ENCODE measurements at regions not wholly inside any gene's neighbourhood (a gene's known extent, or its start where the extent isn't known, plus 50 kb on each side); places are given as distances from the start of the nearest gene placed in this dataset.

DNA sequence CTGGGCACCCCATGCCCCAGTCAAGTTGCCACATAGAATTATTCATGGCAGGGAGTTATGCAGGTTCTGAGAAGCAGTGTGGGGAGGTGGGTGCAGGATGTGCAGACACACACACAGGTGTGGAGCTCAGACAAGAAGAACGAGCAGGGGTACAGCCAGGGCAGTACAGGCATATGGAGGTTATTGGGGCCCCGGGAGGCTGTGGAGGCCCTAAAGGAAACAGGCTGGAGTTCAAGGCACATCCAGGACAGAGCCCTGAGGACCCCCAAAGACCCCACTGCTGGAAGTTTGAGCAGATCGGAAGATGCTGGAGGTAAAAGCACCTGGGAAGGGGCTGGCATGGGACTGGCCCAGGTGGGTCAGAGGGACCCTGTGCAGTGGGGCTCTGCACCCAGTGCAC is 171.3 kb downstream of the PSMG1 start:
- no peaks in the 10 kb centered on the region for H3K27me3 ChIP-seq
- no peak for DNase-seq
- TF ChIP-seq, protein P1, sequence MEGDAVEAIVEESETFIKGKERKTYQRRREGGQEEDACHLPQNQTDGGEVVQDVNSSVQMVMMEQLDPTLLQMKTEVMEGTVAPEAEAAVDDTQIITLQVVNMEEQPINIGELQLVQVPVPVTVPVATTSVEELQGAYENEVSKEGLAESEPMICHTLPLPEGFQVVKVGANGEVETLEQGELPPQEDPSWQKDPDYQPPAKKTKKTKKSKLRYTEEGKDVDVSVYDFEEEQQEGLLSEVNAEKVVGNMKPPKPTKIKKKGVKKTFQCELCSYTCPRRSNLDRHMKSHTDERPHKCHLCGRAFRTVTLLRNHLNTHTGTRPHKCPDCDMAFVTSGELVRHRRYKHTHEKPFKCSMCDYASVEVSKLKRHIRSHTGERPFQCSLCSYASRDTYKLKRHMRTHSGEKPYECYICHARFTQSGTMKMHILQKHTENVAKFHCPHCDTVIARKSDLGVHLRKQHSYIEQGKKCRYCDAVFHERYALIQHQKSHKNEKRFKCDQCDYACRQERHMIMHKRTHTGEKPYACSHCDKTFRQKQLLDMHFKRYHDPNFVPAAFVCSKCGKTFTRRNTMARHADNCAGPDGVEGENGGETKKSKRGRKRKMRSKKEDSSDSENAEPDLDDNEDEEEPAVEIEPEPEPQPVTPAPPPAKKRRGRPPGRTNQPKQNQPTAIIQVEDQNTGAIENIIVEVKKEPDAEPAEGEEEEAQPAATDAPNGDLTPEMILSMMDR (IDR thresholded peaks at IDR 0.05; ENCODE audit: low read depth, low read length) = no peak
- H3K36me3 ChIP-seq = no peaks in the 10 kb centered on the region
- no peak overlapping the region for H3K4me3 ChIP-seq (ENCODE audit: low read depth, low read length)
- no peaks in the 10 kb centered on the region for H3K9me3 ChIP-seq
- no peaks in the 10 kb centered on the region for H3K4me1 ChIP-seq

DNA sequence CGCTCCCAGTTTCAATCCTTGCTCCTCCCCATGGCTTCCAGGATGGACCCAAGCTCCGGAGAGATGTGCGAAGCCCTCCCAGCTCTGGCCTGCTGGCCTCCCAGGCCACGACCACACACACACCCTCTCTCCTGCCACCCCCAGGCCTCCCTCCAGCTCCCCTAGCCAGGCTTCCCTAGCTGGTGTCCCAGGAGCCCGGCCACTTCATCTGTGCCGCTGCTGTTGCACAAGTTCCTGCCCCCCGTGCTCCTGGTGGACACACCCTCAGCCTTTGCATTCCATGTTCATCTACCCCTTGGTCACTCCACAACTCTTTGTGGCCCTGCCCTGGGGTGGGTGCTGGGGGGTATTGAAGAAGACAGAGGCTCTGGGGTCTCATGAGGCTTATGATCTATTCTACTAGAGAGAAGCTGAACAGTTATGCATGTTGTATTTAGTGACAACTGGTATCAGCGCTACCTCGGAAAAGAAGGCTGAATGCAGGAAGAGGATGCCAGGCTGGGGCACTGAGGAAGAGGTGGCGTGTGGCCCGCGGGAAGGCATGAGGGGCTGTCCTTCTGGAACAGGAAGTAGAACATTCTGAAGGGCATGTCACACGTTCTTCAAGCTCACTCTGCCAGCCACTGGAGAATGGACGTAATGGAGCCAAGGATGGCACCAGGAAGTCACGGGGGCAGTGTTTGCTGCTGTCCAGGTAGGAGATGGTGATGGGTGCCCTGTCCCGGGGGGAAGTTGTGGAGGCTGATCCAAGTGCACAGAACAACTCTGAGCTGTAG is 172.4 kb downstream of the PSMG1 start:
- Histone ChIP-seq H3K9me3 (no peaks in the 10 kb centered on the region), H3K27me3 (no peaks in the 10 kb centered on the region), H3K36me3 (no peaks in the 10 kb centered on the region), H3K4me3 (ENCODE audit: low read depth, low read length) (no peak overlapping the region), H3K4me1 (no peaks in the 10 kb centered on the region)
- TF ChIP-seq, protein P1 (IDR thresholded peaks at IDR 0.05; ENCODE audit: low read depth, low read length) = no peak
- no peak for DNase-seq

DNA sequence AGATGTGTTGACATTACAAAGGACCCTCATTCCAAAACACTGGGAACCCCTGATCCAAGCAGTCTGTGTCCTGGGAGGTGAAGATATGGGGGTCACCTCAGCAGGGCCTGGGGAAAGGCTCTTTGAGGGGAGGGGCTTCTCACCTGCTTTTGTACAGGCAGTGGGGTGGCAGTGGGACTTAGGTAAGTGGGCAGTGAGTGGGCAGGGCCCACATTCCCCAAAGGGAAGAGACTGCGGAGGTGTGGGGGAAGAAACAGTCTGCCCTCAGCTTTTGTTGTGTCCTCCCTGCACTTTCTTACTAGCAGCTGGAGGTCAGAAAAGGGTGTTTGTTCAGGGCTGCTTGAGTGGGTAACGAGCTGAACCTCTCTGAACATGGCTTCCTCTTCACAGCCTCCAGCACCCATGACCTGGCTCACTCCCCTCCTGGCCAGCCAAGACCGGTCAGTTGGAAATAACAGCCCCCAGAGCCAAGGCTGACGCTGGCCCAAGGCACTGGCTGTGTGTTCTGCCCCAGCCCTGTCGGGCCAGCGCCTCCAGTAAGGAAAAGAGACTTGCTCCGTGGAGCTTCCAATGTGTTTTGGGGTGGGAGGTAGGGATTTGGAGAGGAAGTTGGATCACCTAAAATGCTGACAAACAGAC is 173.5 kb downstream of the PSMG1 start:
- no peaks in the 10 kb centered on the region for H3K27me3 ChIP-seq
- TF ChIP-seq, protein P1 (IDR thresholded peaks at IDR 0.05; ENCODE audit: low read depth, low read length) = no peak
- H3K4me3 ChIP-seq (ENCODE audit: low read depth, low read length) = no peak overlapping the region
- H3K4me1 ChIP-seq = peaks cover 4% of the 10 kb centered on the region; the same call in 1 of the 2 replicates
- DNase-seq = no peak
- no peaks in the 10 kb centered on the region for H3K9me3 ChIP-seq
- no peaks in the 10 kb centered on the region for H3K36me3 ChIP-seq

DNA sequence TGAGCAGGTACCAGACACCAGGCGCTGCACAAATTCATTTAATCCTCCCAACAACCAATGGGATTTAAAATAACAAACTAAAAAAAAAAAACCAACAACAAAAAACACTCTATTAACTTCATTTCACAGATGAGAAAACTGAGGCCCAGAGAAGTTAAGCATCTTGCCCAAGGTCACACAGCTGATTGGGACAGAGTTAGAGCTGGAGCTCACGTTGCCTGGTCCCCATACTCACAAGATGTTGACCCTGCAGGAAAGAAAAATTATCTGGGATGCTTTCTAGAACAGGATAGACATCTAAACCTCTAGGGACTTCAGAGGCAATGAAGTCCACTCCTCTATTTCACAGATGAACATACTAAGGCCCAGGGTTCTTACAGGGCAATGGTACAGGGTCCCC is 175.3 kb downstream of the PSMG1 start:
- TF ChIP-seq, protein P1 (IDR thresholded peaks at IDR 0.05; ENCODE audit: low read depth, low read length) = no peak
- no peaks in the 10 kb centered on the region for H3K36me3 ChIP-seq
- H3K4me3 ChIP-seq (ENCODE audit: low read depth, low read length) = no peak overlapping the region
- no peaks in the 10 kb centered on the region for H3K9me3 ChIP-seq
- DNase-seq = no peak
- no peaks in the 10 kb centered on the region for H3K27me3 ChIP-seq
- H3K4me1 ChIP-seq = peaks cover 4% of the 10 kb centered on the region; the same call in 1 of the 2 replicates

DNA sequence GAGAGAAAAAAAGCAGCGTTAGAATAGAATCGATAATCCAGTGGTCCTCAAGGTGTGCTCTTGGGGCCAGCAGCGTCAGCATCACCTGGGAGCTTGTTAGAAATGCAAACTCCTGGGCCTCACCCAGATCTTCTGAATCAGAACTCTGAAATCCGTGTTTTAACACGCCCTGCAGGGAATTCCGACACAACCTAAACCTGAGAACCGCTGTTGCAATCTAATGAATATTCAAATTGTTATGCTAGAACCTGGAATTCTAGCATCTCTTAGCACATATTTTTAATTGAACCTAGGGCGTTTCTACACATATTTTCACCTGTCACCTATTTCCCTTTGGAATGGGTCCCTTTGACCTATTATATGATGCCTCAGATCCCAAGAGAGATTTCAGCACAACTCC is 175.7 kb downstream of the PSMG1 start:
- H3K27me3 ChIP-seq = no peaks in the 10 kb centered on the region

More for the DNA sequence above, 175.7 kb downstream of the PSMG1 start:
- H3K9me3 ChIP-seq = no peaks in the 10 kb centered on the region
- H3K36me3 ChIP-seq = no peaks in the 10 kb centered on the region
- no peak overlapping the region for H3K4me3 ChIP-seq (ENCODE audit: low read depth, low read length)
- no peak for DNase-seq
- peaks cover 4% of the 10 kb centered on the region; the same call in 1 of the 2 replicates for H3K4me1 ChIP-seq
- TF ChIP-seq, protein P1 (IDR thresholded peaks at IDR 0.05; ENCODE audit: low read depth, low read length) = no peak

All from BE2C (cell line).